KMS-11 (cell line): ENCODE measurements at regions not wholly inside any gene's neighbourhood (a gene's known extent, or its start where the extent isn't known, plus 50 kb on each side); places are given as distances from the start of the nearest gene placed in this dataset.

Experiments
- H2AFZ ChIP-seq: fragments of 200-600 bp; sonication (generic); 2 replicates; pipeline ENCODE4 v1.6.1; 2016; ENCODE audit warnings: antibody characterized with exemption, mixed run types, low read depth
- H3K27ac ChIP-seq: fragments of 200-600 bp; sonication (generic); 2 replicates; pipeline ENCODE4 v1.6.1; 2016; ENCODE audit warnings: mild to moderate bottlenecking, mixed run types
- H3K27me3 ChIP-seq: fragments of 200-600 bp; sonication (generic); 2 replicates; pipeline ENCODE4 v1.6.1; 2017; ENCODE audit warnings: mild to moderate bottlenecking, low read depth, mixed run types, moderate library complexity; ENCODE audit not compliant: insufficient read depth
- H3K36me3 ChIP-seq: fragments of 200-600 bp; sonication (generic); 2 replicates; pipeline ENCODE4 v1.6.1; 2017; ENCODE audit warnings: mild to moderate bottlenecking, mixed run types; ENCODE audit not compliant: insufficient read depth
- H3K4me1 ChIP-seq: fragments of 200-600 bp; sonication (generic); 2 replicates; pipeline ENCODE4 v1.6.1; 2016; ENCODE audit warnings: mild to moderate bottlenecking, low read depth, mixed run types; ENCODE audit not compliant: poor library complexity, severe bottlenecking
- H3K4me2 ChIP-seq: fragments of 200-600 bp; sonication (generic); 2 replicates; pipeline ENCODE4 v1.7.0; 2016; ENCODE audit warnings: mild to moderate bottlenecking, mixed run types
- H3K4me3 ChIP-seq: fragments of 200-600 bp; sonication (generic); IDR thresholded peaks from 2 replicates; pipeline ENCODE4 v1.6.1; 2017; ENCODE audit warnings: low read depth, low read length, mixed read lengths; ENCODE audit not compliant: insufficient read depth
- H3K79me2 ChIP-seq: fragments of 200-600 bp; sonication (generic); 2 replicates; pipeline ENCODE4 v1.6.1; 2016; ENCODE audit warnings: low read depth, mixed run types; ENCODE audit not compliant: insufficient read depth
- H3K9ac ChIP-seq: fragments of 200-600 bp; sonication (generic); 2 replicates; pipeline ENCODE4 v1.6.1; 2016; ENCODE audit warnings: mild to moderate bottlenecking, mixed run types
- H4K20me1 ChIP-seq: fragments of 200-600 bp; sonication (generic); 2 replicates; pipeline ENCODE4 v1.6.1; 2016; ENCODE audit warnings: mild to moderate bottlenecking, mixed run types; ENCODE audit not compliant: insufficient read depth
- TF ChIP-seq, protein P1 (sequence below): fragments of 200-600 bp; sonication (generic); conservative IDR thresholded peaks from 2 replicates; pipeline ENCODE4 v1.6.1; 2017; ENCODE audit warnings: low read depth, mild to moderate bottlenecking, antibody characterized with exemption, low read length, moderate library complexity, mixed read lengths

DNA sequence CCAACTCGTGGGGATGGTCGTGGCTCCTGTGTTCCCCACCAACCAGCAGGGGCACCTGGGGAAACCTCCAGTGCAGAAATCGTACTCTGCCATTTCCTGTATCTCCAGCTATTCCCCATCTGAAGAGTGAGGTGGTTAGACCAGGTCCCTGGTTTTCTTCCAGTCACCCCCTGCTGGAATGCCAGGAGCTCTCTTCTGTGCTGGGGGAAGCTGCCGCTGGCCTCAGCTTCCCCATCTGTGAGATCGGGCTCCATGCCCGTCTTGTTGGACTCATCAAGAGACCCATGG is 119.7 kb downstream of the INHBB start:
- H3K79me2 ChIP-seq = no peaks in the 10 kb centered on the region
- no peak overlapping the region for H3K4me3 ChIP-seq
- H3K27me3 ChIP-seq = no peaks in the 10 kb centered on the region
- H3K4me2 ChIP-seq = no peak overlapping the region
- no peaks in the 10 kb centered on the region for H4K20me1 ChIP-seq
- H3K9ac ChIP-seq = no peak overlapping the region
- no peaks in the 10 kb centered on the region for H3K36me3 ChIP-seq
- H3K4me1 ChIP-seq = no peaks in the 10 kb centered on the region
- TF ChIP-seq, protein P1, sequence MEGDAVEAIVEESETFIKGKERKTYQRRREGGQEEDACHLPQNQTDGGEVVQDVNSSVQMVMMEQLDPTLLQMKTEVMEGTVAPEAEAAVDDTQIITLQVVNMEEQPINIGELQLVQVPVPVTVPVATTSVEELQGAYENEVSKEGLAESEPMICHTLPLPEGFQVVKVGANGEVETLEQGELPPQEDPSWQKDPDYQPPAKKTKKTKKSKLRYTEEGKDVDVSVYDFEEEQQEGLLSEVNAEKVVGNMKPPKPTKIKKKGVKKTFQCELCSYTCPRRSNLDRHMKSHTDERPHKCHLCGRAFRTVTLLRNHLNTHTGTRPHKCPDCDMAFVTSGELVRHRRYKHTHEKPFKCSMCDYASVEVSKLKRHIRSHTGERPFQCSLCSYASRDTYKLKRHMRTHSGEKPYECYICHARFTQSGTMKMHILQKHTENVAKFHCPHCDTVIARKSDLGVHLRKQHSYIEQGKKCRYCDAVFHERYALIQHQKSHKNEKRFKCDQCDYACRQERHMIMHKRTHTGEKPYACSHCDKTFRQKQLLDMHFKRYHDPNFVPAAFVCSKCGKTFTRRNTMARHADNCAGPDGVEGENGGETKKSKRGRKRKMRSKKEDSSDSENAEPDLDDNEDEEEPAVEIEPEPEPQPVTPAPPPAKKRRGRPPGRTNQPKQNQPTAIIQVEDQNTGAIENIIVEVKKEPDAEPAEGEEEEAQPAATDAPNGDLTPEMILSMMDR = no peak
- H3K27ac ChIP-seq = no peak overlapping the region
- H2AFZ ChIP-seq = no peak overlapping the region

DNA sequence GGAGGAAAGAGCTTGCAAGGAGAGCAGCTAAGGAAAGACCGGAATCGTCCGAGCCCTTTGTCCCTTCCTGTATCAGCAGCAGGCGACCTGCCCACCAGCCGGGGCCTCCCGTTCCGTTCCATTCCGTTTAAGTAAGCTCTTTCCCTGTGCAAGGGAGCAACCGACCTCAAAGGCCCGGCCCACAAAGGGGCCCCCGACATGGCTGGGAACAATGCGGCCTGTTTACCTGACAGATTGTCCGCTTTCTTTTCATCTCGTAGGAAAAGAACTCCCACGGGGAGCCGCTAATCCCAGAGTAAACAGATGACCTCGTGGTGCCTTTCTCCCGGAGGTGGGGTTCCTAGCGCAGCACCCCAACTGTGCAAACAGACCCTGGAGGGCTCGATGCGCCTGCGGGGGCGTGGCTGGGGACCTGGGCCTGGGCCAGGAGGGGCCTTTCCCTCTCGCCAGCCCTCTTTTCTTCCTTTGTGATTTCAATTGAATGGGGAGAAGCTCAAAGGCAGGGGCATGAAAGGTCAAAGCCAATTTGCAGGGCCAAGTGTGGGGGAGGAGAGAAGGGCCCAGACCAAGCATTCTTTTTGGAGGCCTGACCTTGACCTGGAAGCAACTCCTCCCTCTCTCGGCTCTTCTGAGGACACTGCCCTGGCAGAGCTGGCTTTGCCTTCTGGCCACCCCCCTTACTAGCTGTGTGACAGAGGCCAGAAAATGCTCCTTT is 120.2 kb downstream of the INHBB start:
- Histone ChIP-seq H3K9ac (no peak overlapping the region), H2AFZ (no peak overlapping the region), H3K4me3 (no peak overlapping the region), H3K4me1 (no peaks in the 10 kb centered on the region), H3K79me2 (no peaks in the 10 kb centered on the region), H3K36me3 (no peaks in the 10 kb centered on the region), H3K27me3 (no peaks in the 10 kb centered on the region), H3K4me2 (no peak overlapping the region), H4K20me1 (no peaks in the 10 kb centered on the region), H3K27ac (no peak overlapping the region)
- TF ChIP-seq, protein P1 = no peak

DNA sequence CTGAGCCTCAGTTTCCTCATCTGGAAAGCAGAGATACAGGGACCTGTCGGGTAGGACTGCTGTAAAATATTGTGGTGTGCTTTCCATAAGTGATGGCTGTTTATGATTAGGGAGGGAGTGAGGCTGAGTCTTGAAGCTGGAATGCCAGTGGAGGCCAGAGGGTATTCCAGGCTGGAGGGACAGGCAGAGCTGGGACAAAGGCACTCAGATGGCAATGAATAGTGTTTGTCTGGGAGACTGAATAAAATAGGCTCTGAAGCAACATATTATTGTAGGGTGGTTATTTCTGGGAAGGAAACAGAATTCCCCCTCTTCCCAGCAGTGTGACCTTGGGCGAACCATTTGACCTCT is 120.7 kb downstream of the INHBB start:
- Histone ChIP-seq H3K4me3 (no peak overlapping the region), H2AFZ (no peak overlapping the region), H3K79me2 (no peaks in the 10 kb centered on the region), H3K27ac (no peak overlapping the region), H3K4me1 (no peaks in the 10 kb centered on the region), H3K9ac (no peak overlapping the region), H3K36me3 (no peaks in the 10 kb centered on the region), H3K4me2 (no peak overlapping the region), H3K27me3 (no peaks in the 10 kb centered on the region), H4K20me1 (no peaks in the 10 kb centered on the region)
- TF ChIP-seq, protein P1 = no peak

DNA sequence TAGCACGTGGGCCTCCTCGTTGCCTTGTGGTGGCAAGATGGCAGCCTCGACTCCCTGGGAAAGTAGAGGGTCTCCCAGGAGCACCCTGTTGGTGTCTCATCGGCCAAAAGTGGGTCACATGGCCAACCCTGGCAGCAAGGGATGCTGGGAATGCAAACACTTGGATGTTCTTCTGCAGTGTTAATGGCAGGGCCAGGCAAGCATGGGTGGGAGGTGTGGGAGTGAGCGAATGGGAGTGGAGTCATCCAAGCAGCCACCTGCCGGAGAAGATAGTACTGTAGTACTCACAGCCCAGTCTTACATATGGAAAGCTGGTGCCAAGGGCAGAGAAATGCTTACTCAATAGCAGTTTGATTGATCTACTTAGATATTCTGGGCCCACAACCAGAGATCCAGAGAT is 122.2 kb downstream of the INHBB start:
- no peak overlapping the region for H2AFZ ChIP-seq
- H3K27me3 ChIP-seq = no peaks in the 10 kb centered on the region
- no peak overlapping the region for H3K9ac ChIP-seq
- no peak overlapping the region for H3K27ac ChIP-seq
- H3K4me2 ChIP-seq = no peak overlapping the region
- TF ChIP-seq, protein P1 = no peak
- no peak overlapping the region for H3K4me3 ChIP-seq
- no peaks in the 10 kb centered on the region for H3K79me2 ChIP-seq
- no peaks in the 10 kb centered on the region for H4K20me1 ChIP-seq
- H3K4me1 ChIP-seq = no peaks in the 10 kb centered on the region
- H3K36me3 ChIP-seq = no peaks in the 10 kb centered on the region

DNA sequence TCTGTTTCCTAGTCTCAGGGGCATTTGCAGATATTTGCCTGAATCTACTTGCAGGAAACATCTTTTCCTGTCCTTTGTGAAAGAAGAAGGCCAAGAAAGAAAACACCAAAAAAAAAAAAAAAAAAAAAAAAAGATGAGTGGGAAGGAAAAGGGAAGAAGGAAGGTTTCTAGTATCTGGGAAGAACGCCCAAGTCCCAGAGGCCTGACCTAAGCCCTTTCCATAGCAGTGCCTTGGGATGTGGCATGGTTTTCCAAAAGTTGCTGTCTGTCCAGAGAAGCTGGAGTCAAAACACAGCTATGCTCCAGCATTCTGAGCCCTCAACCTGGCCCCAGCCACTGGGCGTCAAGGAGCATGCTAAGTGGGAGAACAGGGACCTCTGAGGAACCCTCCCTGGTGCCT is 123.5 kb downstream of the INHBB start:
- TF ChIP-seq, protein P1 = no peak
- no peak overlapping the region for H3K9ac ChIP-seq
- no peaks in the 10 kb centered on the region for H3K27me3 ChIP-seq
- no peaks in the 10 kb centered on the region for H3K4me1 ChIP-seq
- H3K79me2 ChIP-seq = no peaks in the 10 kb centered on the region
- H4K20me1 ChIP-seq = no peaks in the 10 kb centered on the region
- H3K4me2 ChIP-seq = no peak overlapping the region
- H3K27ac ChIP-seq = no peak overlapping the region
- H3K4me3 ChIP-seq = no peak overlapping the region
- H3K36me3 ChIP-seq = no peaks in the 10 kb centered on the region
- H2AFZ ChIP-seq = no peak overlapping the region
